ENCODE measurements at regions not wholly inside any gene's neighbourhood (a gene's known extent, or its start where the extent isn't known, plus 50 kb on each side); places are given as distances from the start of the nearest gene placed in this dataset.

DNA sequence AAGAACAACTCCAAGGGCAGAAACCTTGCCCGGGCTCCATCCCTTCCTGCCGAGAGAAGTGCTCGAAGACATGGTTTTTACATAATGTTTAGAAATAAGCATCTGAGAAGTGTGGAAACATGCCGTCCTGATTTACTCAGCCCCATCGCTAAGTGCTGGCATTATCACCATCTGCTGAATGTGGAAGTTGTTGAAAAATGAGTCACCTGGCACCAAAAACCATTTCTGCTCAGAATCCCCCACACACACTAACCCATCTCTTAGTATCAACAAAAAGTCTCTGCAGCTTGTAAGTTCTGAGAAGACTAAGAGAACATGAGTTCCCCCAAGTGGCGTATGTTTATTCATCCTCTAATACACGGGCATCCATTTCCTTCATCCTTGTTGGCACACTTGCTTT is 51.0 kb upstream of the ARL8B start:
- FAIRE-seq (no peak), ATAC-seq (peak; percentile 16; the same call in 1 of the 3 replicates), DNase-seq (ENCODE audit: extremely low read depth in 1 of 4, low spot score in 3 of 4) (no peak)
- Histone ChIP-seq H3K27ac (ENCODE audit: extremely low read depth, low read depth, low read length) (no peak overlapping the region), H3K9me1 (ENCODE audit: control insufficient read depth, insufficient read depth, low read length) (no peaks in the 10 kb centered on the region), H3K4me3 (no peak overlapping the region), H3K27me3 (ENCODE audit: control insufficient read depth in 2 of 2, insufficient read depth in 2 of 2, low read length in 2 of 2) (peaks cover 4 to 8% of the 10 kb centered on the region in 2 experiments; a peak in 3 of 5 replicates), H3K79me2 (ENCODE audit: control insufficient read depth, insufficient read depth, low read length) (no peaks in the 10 kb centered on the region), H3K9ac (ENCODE audit: insufficient read depth in 1 of 2, low read depth in 2 of 2, low read length in 2 of 2) (no peak overlapping the region), H2AFZ (ENCODE audit: low read depth, low read length) (0 out of 2 replicates have a peak overlapping the region, but pooled peaks have one; percentile 7), H4K20me1 (replicated peaks; ENCODE audit: control insufficient read depth, insufficient read depth, low read length) (no peaks in the 10 kb centered on the region), H3K36me3 (ENCODE audit: control insufficient read depth, insufficient read depth, low read length) (no peaks in the 10 kb centered on the region), H3K4me2 (ENCODE audit: insufficient read depth, low read length) (no peak overlapping the region), H3K9me3 (replicated peaks; ENCODE audit: control insufficient read depth, insufficient read depth, low read depth, low read length) (no peaks in the 10 kb centered on the region), H3K4me1 (replicated peaks in 1 of 2; ENCODE audit: control insufficient read depth in 2 of 2, insufficient read depth in 2 of 2, low read length in 2 of 2) (peaks cover 3 to 4% of the 10 kb centered on the region in 2 experiments; a peak in 2 of 5 replicates)
- ChIA-PET POLR2A (no interaction called here), CTCF (ENCODE audit: low intra/inter-chr PET ratio) (no interaction called here)
- intact Hi-C loops (cut with micrococcal nuclease): loop anchor here (5.0 kb wide), 1 partner anchor 116 kb away; the partner anchor contains the start of gene EDEM1
- TF ChIP-seq, protein P1, sequence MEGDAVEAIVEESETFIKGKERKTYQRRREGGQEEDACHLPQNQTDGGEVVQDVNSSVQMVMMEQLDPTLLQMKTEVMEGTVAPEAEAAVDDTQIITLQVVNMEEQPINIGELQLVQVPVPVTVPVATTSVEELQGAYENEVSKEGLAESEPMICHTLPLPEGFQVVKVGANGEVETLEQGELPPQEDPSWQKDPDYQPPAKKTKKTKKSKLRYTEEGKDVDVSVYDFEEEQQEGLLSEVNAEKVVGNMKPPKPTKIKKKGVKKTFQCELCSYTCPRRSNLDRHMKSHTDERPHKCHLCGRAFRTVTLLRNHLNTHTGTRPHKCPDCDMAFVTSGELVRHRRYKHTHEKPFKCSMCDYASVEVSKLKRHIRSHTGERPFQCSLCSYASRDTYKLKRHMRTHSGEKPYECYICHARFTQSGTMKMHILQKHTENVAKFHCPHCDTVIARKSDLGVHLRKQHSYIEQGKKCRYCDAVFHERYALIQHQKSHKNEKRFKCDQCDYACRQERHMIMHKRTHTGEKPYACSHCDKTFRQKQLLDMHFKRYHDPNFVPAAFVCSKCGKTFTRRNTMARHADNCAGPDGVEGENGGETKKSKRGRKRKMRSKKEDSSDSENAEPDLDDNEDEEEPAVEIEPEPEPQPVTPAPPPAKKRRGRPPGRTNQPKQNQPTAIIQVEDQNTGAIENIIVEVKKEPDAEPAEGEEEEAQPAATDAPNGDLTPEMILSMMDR (IDR thresholded peaks at IDR 0.05 in 2 of 3, conservative IDR thresholded peaks at IDR 0.05 in 1 of 3; ENCODE audit: insufficient read depth in 2 of 3, low read depth in 1 of 3, low read length in 3 of 3): peak in 1 of 3 experiments; percentile 15; a peak in 1 of 6 replicates
- peak in 1 of 2 experiments; percentile 18; a peak in 2 of 4 replicates for TF ChIP-seq RAD21 (CRISPR knock-in tag; conservative IDR thresholded peaks at IDR 0.05 in 1 of 2, IDR thresholded peaks at IDR 0.05 in 1 of 2)
- TF ChIP-seq NR4A1 (CRISPR knock-in tag; IDR thresholded peaks at IDR 0.05): no peak
- no peak for TF ChIP-seq NR4A1 (tag; IDR thresholded peaks at IDR 0.05)
- no peak for TF ChIP-seq ZNF77 (CRISPR knock-in tag; IDR thresholded peaks at IDR 0.05)
- 40% methylated on average over 7 of the region's 7 CpGs for WGBS (ENCODE audit: insufficient coverage, low coverage, missing lambda C conversion rate)
- in situ Hi-C loops (cut with MboI): no loop called here
- no TSS peak for BruUV-seq (replicated peaks)

Data from K562 (cell line).